Aorta (tissue), 5 donors: ENCODE measurements at regions not wholly inside any gene's neighbourhood (a gene's known extent, or its start where the extent isn't known, plus 50 kb on each side); places are given as distances from the start of the nearest gene placed in this dataset.
A peak's percentile ranks its signal among the peaks of the same experiment; 100 is the strongest.

Experiments used
- ATAC-seq: fragments of 200-7000 bp; cut with Tn5 transposase; one replicate; pipeline ENCODE4 v1.9.1; 2022; ENCODE audit warnings: moderate library complexity; ENCODE audit not compliant: low FRiP score
- DNase-seq, 2 donors: peaks; one replicate each; pipeline ENCODE4 v3.0.0-alpha.2; 2020
- H3K27ac ChIP-seq, 2 donors: one replicate each; pipeline ENCODE4 v1.5.1; 2013; ENCODE audit warnings: low read length in 2 of 2, mild to moderate bottlenecking in 2 of 2, moderate library complexity in 2 of 2, control low read depth in 1 of 2, inconsistent platforms in 1 of 2, low read depth in 1 of 2
- H3K27me3 ChIP-seq, 2 donors: one replicate each; pipeline ENCODE4 v1.6.1; 2013; ENCODE audit warnings: control low read depth in 1 of 2, low read length in 1 of 2, mild to moderate bottlenecking in 1 of 2, moderate library complexity in 1 of 2; ENCODE audit not compliant: insufficient read depth in 2 of 2, control insufficient read depth in 1 of 2
- H3K36me3 ChIP-seq, 2 donors: one replicate each; pipeline ENCODE4 v1.6.1; 2013; ENCODE audit warnings: control low read depth in 1 of 2, low read length in 1 of 2, mild to moderate bottlenecking in 1 of 2; ENCODE audit not compliant: insufficient read depth in 2 of 2, control insufficient read depth in 1 of 2
- H3K4me1 ChIP-seq, 2 donors: one replicate each; pipeline ENCODE4 v1.6.1; 2013; ENCODE audit warnings: low read length in 2 of 2, control low read depth in 1 of 2, mild to moderate bottlenecking in 1 of 2, moderate library complexity in 1 of 2; ENCODE audit not compliant: insufficient read depth in 2 of 2, control insufficient read depth in 1 of 2
- H3K4me3 ChIP-seq, 2 donors: one replicate each; pipeline ENCODE4 v1.5.1; 2013; ENCODE audit warnings: low read length in 2 of 2, control low read depth in 1 of 2, mild to moderate bottlenecking in 1 of 2
- H3K9me3 ChIP-seq: one replicate; pipeline ENCODE4 v1.6.1; 2013; ENCODE audit warnings: mild to moderate bottlenecking, low read length; ENCODE audit not compliant: control insufficient read depth
- WGBS, 2 donors: extraction: QIAGEN DNeasy Blood & Tissue Kit; methylation state at CpG; one replicate each; pipeline ENCODE4 v1.1.7; 2013; 5-methylcytosine and 5-hydroxymethylcytosine counted together
- intact Hi-C, 2 donors: fragments of 100-400 bp; cut with DNase I; formaldehyde crosslinking; loops; one replicate each; pipeline versions ENCODE4 v1.14.2 to v1.15.0; 2022
- donor health status: healthy with polysubstance abuse.
- donor health status: Bipolar disorder and iron deficiency.
- donor health status: DM: no; HTN: no; CAD: no.
- donor health status: DM: no; HTN: no; CAD: no.
- donor health status: DM: yes; HTN: yes; CAD: no.

- intact Hi-C loops, result no loop called here
Measured at GRCh38 chr18:47434214-47434746, 182.8 kb upstream of the SKOR2 start.

DNA sequence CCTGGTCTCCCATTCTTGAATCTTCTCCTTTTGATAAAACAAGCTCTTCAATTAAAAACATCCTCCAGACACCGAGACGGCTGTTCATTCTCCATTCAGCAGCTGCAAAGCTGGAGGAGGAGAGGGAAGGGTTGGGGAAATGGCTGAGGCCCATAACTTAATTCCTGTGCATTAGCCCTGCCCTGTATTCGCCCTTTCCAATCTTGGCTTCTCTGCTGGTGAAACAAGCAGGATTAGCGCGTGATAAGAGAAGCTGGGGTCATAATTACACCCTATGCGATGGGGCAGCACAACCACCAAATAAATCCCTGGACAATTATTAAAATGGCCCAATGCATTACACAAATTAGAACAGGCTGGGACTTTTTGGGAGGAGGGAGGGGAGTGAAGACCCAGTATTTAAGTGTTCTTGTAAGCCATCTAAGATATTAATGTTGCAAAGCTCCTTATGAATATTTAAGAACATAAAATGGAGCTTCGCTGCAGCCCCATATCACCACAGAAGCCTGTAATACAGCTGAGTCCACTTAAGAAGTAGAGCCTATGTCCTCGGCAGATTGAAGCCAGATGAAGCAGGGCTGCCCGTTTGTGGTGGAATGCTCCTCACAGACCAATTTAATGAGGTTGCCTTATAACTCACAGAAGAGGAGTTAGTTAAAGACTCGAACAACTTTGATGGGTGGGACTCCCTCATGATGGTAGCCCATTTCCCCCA lies 176.6 kb upstream of the SKOR2 start:
- Histone ChIP-seq H3K4me1 (no peaks in the 10 kb centered on the region), H3K4me3 (no peak overlapping the region), H3K9me3 (no peaks in the 10 kb centered on the region), H3K27me3 (peaks cover 0 to 2% of the 10 kb centered on the region in 2 donors), H3K36me3 (no peaks in the 10 kb centered on the region), H3K27ac (no peak overlapping the region)
- intact Hi-C loops, result no loop called here
- no peak for ATAC-seq
- WGBS, 2 donors, result 70 to 73% methylated on average over 10 of the region's 10 CpGs
- no peak for DNase-seq

More at GRCh38 chr18:47434214-47434746, 182.8 kb upstream of the SKOR2 start:
- Histone ChIP-seq H3K4me1 (no peaks in the 10 kb centered on the region), H3K9me3 (no peaks in the 10 kb centered on the region), H3K27ac (no peak overlapping the region), H3K36me3 (no peaks in the 10 kb centered on the region), H3K4me3 (no peak overlapping the region), H3K27me3 (peaks cover 0 to 2% of the 10 kb centered on the region in 2 donors)
- DNase-seq (no peak), ATAC-seq (no peak)
- 61 to 67% methylated on average over 1 of the region's 1 CpG for WGBS, 2 donors

- intact Hi-C loops, result no loop called here
- no peak for DNase-seq
- ATAC-seq, result no peak
- H3K9me3 ChIP-seq, result no peaks in the 10 kb centered on the region
- peaks cover 0 to 2% of the 10 kb centered on the region in 2 donors for H3K27me3 ChIP-seq
- no peaks in the 10 kb centered on the region for H3K36me3 ChIP-seq
- H3K4me3 ChIP-seq, result no peak overlapping the region
- no peaks in the 10 kb centered on the region for H3K4me1 ChIP-seq
- no peak overlapping the region for H3K27ac ChIP-seq
Measured at GRCh38 chr18:47427072-47427471, 175.6 kb upstream of the SKOR2 start.

- Histone ChIP-seq H3K4me1 (no peaks in the 10 kb centered on the region), H3K27me3 (peaks cover 0 to 2% of the 10 kb centered on the region in 2 donors), H3K36me3 (no peaks in the 10 kb centered on the region), H3K27ac (no peak overlapping the region), H3K9me3 (no peaks in the 10 kb centered on the region), H3K4me3 (no peak overlapping the region)
- no peak for ATAC-seq
- 76 to 78% methylated on average over 7 of the region's 7 CpGs for WGBS, 2 donors
- intact Hi-C loops, result no loop called here
- no peak for DNase-seq
Measured at GRCh38 chr18:47425365-47425764, 173.9 kb upstream of the SKOR2 start.

DNA sequence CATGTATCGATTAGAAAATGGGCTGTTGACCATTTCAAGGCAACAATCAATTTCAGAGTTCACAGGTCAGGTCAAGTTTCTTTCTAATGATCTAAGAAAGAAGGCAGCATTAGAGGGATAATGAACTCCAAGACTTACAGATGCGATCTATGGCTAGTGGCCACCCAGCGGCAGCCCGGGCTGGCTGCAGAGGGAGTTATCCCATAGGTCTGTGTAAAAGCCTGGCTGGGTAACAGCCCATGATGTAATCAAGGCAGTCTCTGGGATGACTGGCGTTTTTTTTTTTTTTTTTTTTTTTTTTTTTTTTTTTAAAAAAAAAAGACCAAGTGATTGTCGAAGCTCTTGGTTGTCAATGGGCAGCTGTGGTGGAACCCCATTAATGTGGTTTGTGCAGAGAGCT lies 171.1 kb upstream of the SKOR2 start:
- 57 to 60% methylated on average over 6 of the region's 6 CpGs for WGBS, 2 donors
- Histone ChIP-seq H3K4me1 (no peaks in the 10 kb centered on the region), H3K36me3 (no peaks in the 10 kb centered on the region), H3K27ac (no peak overlapping the region), H3K9me3 (peaks cover 1% of the 10 kb centered on the region), H3K27me3 (no peaks in the 10 kb centered on the region), H3K4me3 (no peak overlapping the region)
- no peak for DNase-seq
- ATAC-seq, result no peak
- intact Hi-C loops, result no loop called here

DNA sequence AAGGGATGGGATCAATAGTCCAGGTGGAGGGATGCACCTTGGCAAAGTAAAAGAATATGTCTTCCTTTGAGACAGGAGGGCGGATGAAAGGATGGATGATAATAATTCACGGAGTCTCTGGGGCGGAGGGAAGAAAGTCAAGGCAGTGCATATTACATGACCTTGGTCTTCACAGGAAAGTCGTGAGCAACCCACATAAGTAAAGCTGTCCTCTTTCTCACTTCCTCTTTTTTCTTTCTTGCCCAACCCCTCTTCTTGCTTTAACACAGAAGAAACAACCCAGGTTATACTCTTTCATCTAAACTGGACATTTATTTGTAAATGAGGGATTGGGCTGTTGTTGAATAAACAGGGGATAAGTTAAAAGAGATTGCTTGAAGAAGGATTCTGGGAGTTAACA lies 168.7 kb upstream of the SKOR2 start:
- Histone ChIP-seq H3K27ac (no peak overlapping the region), H3K9me3 (peaks cover 1% of the 10 kb centered on the region), H3K36me3 (no peaks in the 10 kb centered on the region), H3K4me1 (no peaks in the 10 kb centered on the region), H3K4me3 (no peak overlapping the region), H3K27me3 (no peaks in the 10 kb centered on the region)
- intact Hi-C loops, result no loop called here
- WGBS, 2 donors, result 55 to 63% methylated on average over 4 of the region's 4 CpGs
- DNase-seq (no peak), ATAC-seq (no peak)

- ATAC-seq, result no peak
Measured at GRCh38 chr18:47418746-47419145, 167.3 kb upstream of the SKOR2 start.

DNA sequence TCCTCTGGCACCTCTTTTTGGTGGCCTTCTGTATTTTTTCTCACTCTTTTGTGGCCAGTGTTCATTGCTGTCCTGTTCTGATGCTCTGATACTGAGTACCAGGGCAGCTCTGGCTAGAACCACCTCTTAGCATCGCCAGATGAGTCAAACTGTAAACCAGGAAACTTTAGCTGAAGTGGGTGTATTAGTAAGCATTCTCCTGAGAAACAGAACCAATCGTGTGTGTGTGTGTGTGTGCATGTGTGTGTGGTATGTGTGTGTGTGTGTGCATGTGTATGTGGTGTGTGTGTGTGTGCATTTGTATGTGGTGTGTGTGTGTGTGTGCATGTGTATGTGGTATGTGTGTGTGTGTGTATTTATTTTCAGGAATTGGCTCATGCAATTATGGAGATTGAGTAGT lies 166.3 kb upstream of the SKOR2 start:
- 51 to 66% methylated on average over 2 of the region's 2 CpGs for WGBS, 2 donors
- Histone ChIP-seq H3K9me3 (peaks cover 1% of the 10 kb centered on the region), H3K27ac (no peak overlapping the region), H3K4me3 (no peak overlapping the region), H3K4me1 (no peaks in the 10 kb centered on the region), H3K27me3 (no peaks in the 10 kb centered on the region), H3K36me3 (no peaks in the 10 kb centered on the region)
- intact Hi-C loops, result no loop called here
- no peak for DNase-seq
- peak; percentile 11 for ATAC-seq

More at GRCh38 chr18:47418746-47419145, 167.3 kb upstream of the SKOR2 start:
- Histone ChIP-seq H3K4me3 (no peak overlapping the region), H3K36me3 (no peaks in the 10 kb centered on the region), H3K4me1 (no peaks in the 10 kb centered on the region), H3K9me3 (peaks cover 1% of the 10 kb centered on the region), H3K27me3 (no peaks in the 10 kb centered on the region), H3K27ac (no peak overlapping the region)
- intact Hi-C loops, result no loop called here
- no peak for DNase-seq
- 54% methylated on average over 3 of the region's 3 CpGs for WGBS, 2 donors

GRCh38 chr18:47415881-47416280 lies 164.4 kb upstream of the SKOR2 start:
- Histone ChIP-seq H3K27ac (no peak overlapping the region), H3K36me3 (no peaks in the 10 kb centered on the region), H3K27me3 (no peaks in the 10 kb centered on the region), H3K4me3 (no peak overlapping the region), H3K9me3 (peaks cover 1% of the 10 kb centered on the region), H3K4me1 (no peaks in the 10 kb centered on the region)
- DNase-seq, result no peak
- WGBS, 2 donors, result 31 to 48% methylated on average over 4 of the region's 4 CpGs
- intact Hi-C loops, result no loop called here
- ATAC-seq, result no peak
